ENCODE measurements at regions not wholly inside any gene's neighbourhood (a gene's known extent, or its start where the extent isn't known, plus 50 kb on each side); places are given as distances from the start of the nearest gene placed in this dataset.
"Not testable (repeated sequence)": the region's sequence is repeated elsewhere in the genome, so short reads cannot be mapped to it uniquely, and the experiment has no call there.

DNA sequence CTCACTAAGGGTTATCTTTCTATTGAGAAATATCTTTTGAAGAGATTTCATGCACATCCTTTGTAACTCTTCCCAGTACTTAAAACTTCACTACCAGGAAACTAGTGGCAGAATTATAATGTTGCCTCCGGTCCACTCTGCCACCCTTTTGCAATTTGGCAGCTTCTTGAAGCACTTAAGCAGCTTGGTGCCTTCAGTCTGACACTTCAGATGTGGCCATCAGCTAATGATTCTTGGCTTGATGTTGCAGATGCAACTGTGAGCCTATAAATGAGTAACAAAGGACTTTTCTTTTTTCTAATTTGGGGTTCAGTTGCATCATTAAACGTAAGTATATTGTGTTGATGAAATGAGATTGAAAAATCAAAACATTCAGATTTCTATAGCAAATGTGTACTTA is 187.5 kb upstream of the C21orf91 start:
- Histone ChIP-seq H3K4me3 (ENCODE audit: low read depth, low read length) (no peak overlapping the region), H3K4me1 (ENCODE audit: control insufficient read depth, insufficient read depth, low read length, poor library complexity, severe bottlenecking) (no peaks in the 10 kb centered on the region), H3K9me3 (ENCODE audit: control insufficient read depth in 2 of 2, low read length in 2 of 2) (no peaks in the 10 kb centered on the region), H3K36me3 (ENCODE audit: control insufficient read depth, insufficient read depth, low read length) (no peaks in the 10 kb centered on the region), H3K27ac (ENCODE audit: insufficient read depth, low read length, poor library complexity, severe bottlenecking) (no peak overlapping the region), H3K27me3 (ENCODE audit: control insufficient read depth, insufficient read depth, low read length) (no peaks in the 10 kb centered on the region)
- no peaks in the 10 kb centered on the region for H3K36me3 Mint-ChIP-seq
- H3K27me3 Mint-ChIP-seq, result peaks cover 7% of the 10 kb centered on the region
- H3K4me1 Mint-ChIP-seq, result no peaks in the 10 kb centered on the region
- no peak for DNase-seq
- no peak for ATAC-seq (ENCODE audit: low read depth in 2 of 2)
- no peak overlapping the region for H3K4me3 Mint-ChIP-seq
- peaks cover 0 to 2% (median 0%) of the 10 kb centered on the region in 7 donors for H3K9me3 Mint-ChIP-seq
- H3K27ac Mint-ChIP-seq, result no peak overlapping the region

DNA sequence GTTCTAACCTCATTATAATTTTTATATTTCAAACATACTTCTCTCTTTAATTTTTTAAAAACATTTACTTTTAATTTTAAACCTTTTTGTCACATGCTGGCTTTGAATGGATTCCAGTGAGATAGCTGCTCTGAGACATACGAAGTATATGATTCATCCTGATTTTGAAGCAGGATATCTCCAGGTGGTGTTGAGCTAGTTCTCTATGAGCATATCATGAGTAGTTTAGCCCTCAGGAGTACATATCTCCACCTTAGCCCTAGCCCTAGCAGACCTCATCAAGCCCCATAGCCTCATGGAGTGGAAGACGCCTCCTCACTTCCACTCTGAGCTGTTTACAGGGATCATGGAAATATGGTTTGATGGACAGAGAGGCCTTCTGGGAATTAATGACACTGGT is 183.2 kb upstream of the C21orf91 start:
- Histone ChIP-seq H3K4me1 (ENCODE audit: control insufficient read depth, insufficient read depth, low read length, poor library complexity, severe bottlenecking) (no peaks in the 10 kb centered on the region), H3K4me3 (ENCODE audit: low read depth, low read length) (no peak overlapping the region), H3K36me3 (ENCODE audit: control insufficient read depth, insufficient read depth, low read length) (no peaks in the 10 kb centered on the region), H3K27ac (ENCODE audit: insufficient read depth, low read length, poor library complexity, severe bottlenecking) (no peak overlapping the region), H3K27me3 (ENCODE audit: control insufficient read depth, insufficient read depth, low read length) (no peaks in the 10 kb centered on the region), H3K9me3 (ENCODE audit: control insufficient read depth in 2 of 2, low read length in 2 of 2) (no peaks in the 10 kb centered on the region)
- Mint-ChIP-seq H3K9me3 (peaks cover 0 to 6% (median 2%) of the 10 kb centered on the region in 7 donors), H3K4me3 (no peak overlapping the region), H3K36me3 (no peaks in the 10 kb centered on the region), H3K27ac (no peak overlapping the region), H3K4me1 (no peaks in the 10 kb centered on the region), H3K27me3 (peaks cover 4% of the 10 kb centered on the region)
- DNase-seq (no peak), ATAC-seq (ENCODE audit: low read depth in 2 of 2) (no peak)

DNA sequence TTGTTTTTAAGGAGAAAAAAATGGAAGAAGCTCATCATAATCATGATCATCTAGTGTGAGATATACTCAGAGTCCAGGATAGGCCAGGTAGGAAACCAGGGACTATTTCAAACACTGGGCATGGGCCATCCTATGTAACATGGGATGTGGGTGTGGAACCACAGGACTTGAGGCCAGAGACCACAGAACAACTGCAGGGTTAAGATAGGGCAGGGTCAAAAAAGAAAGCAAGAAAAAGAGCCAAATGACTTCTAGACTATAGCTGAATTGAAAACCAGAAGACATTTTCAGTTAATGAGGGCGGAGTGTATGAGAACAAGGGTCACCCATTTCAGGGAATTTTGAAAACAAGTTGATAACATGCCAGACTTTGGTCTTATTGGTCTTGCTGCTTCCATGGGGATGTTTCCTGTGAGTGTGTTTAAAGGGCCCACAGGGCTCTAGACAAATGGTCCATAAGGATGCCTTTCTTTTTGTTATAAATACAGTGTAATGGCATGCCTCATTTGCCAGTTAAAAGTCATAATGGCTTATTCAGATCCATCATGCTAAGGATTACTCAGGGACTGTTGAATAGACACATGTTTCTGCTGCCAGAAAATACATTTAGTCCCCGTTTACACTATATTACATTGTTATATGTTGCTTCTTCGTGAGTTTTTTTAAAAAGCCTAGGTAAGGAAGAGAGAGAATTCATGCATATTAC is 182.0 kb upstream of the C21orf91 start:
- Mint-ChIP-seq H3K9me3 (peaks cover 0 to 7% (median 2%) of the 10 kb centered on the region in 7 donors), H3K4me1 (no peaks in the 10 kb centered on the region), H3K4me3 (no peak overlapping the region), H3K36me3 (no peaks in the 10 kb centered on the region), H3K27me3 (peaks cover 4% of the 10 kb centered on the region), H3K27ac (no peak overlapping the region)
- H3K9me3 ChIP-seq (ENCODE audit: control insufficient read depth in 2 of 2, low read length in 2 of 2), result no peaks in the 10 kb centered on the region
- DNase-seq (no peak), ATAC-seq (ENCODE audit: low read depth in 2 of 2) (no peak)
- no peak overlapping the region for H3K27ac ChIP-seq (ENCODE audit: insufficient read depth, low read length, poor library complexity, severe bottlenecking)
- no peaks in the 10 kb centered on the region for H3K27me3 ChIP-seq (ENCODE audit: control insufficient read depth, insufficient read depth, low read length)
- H3K4me3 ChIP-seq (ENCODE audit: low read depth, low read length), result no peak overlapping the region
- H3K4me1 ChIP-seq (ENCODE audit: control insufficient read depth, insufficient read depth, low read length, poor library complexity, severe bottlenecking), result no peaks in the 10 kb centered on the region
- H3K36me3 ChIP-seq (ENCODE audit: control insufficient read depth, insufficient read depth, low read length), result no peaks in the 10 kb centered on the region

DNA sequence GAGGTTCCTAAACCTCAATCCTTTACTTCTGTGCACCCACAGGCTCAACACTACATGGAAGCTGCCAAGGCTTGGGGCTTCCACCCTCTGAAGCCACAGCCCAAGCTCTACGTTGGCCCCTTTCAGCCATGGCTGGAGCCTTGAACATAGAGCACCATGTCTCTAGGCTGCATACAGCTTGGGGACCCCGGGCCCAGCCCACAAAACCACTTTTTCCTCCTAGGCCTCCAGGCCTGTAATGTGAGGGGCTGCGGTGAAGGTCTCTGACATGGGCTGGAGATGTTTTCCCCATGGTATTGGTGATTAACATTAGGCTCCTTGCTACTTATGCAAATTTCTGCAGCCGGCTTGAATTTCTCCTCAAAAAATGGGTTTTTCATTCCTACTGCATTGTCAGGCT is 179.4 kb upstream of the C21orf91 start:
- peaks cover 0 to 14% (median 6%) of the 10 kb centered on the region in 7 donors for H3K9me3 Mint-ChIP-seq
- not testable (repeated sequence) for H3K4me3 Mint-ChIP-seq; H3K36me3 Mint-ChIP-seq; H3K4me3 ChIP-seq (ENCODE audit: low read depth, low read length); H3K27ac ChIP-seq (ENCODE audit: insufficient read depth, low read length, poor library complexity, severe bottlenecking); H3K4me1 Mint-ChIP-seq; H3K9me3 ChIP-seq (ENCODE audit: control insufficient read depth in 2 of 2, low read length in 2 of 2); H3K27ac Mint-ChIP-seq; H3K36me3 ChIP-seq (ENCODE audit: control insufficient read depth, insufficient read depth, low read length); ATAC-seq (ENCODE audit: low read depth in 2 of 2); H3K4me1 ChIP-seq (ENCODE audit: control insufficient read depth, insufficient read depth, low read length, poor library complexity, severe bottlenecking); H3K27me3 ChIP-seq (ENCODE audit: control insufficient read depth, insufficient read depth, low read length); H3K27me3 Mint-ChIP-seq; DNase-seq

DNA sequence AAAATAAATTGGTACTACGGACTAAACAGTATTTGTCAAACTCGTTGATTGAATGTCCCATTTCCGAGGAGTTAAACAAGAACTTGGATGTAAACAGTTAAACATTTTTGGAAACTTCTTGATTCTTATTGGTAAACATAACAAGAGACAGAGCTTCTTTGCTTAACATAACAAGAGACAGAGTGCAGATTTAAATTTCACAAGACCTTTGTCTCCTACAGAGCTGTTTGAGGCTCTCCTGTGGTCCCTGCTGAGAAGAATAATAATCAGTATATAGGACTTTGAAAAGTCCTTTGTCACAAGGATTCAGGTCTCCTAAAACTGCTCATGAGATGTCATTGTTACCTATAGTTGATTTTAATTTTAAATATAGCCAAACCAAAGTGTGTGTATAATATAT is 170.6 kb upstream of the C21orf91 start:
- no peak overlapping the region for H3K27ac ChIP-seq (ENCODE audit: insufficient read depth, low read length, poor library complexity, severe bottlenecking)
- H3K4me3 Mint-ChIP-seq, result no peak overlapping the region
- no peak overlapping the region for H3K4me3 ChIP-seq (ENCODE audit: low read depth, low read length)
- H3K4me1 ChIP-seq (ENCODE audit: control insufficient read depth, insufficient read depth, low read length, poor library complexity, severe bottlenecking), result no peaks in the 10 kb centered on the region
- no peaks in the 10 kb centered on the region for H3K4me1 Mint-ChIP-seq
- H3K27ac Mint-ChIP-seq, result no peak overlapping the region
- peaks cover 0 to 5% of the 10 kb centered on the region in 2 experiments for H3K9me3 ChIP-seq (ENCODE audit: control insufficient read depth in 2 of 2, low read length in 2 of 2)
- DNase-seq, result no peak
- H3K27me3 ChIP-seq (ENCODE audit: control insufficient read depth, insufficient read depth, low read length), result no peaks in the 10 kb centered on the region
- ATAC-seq (ENCODE audit: low read depth in 2 of 2), result no peak
- H3K36me3 ChIP-seq (ENCODE audit: control insufficient read depth, insufficient read depth, low read length), result no peaks in the 10 kb centered on the region
- peaks cover 0 to 24% (median 8%) of the 10 kb centered on the region in 7 donors for H3K9me3 Mint-ChIP-seq
- H3K27me3 Mint-ChIP-seq, result no peaks in the 10 kb centered on the region
- peaks cover 3% of the 10 kb centered on the region for H3K36me3 Mint-ChIP-seq

DNA sequence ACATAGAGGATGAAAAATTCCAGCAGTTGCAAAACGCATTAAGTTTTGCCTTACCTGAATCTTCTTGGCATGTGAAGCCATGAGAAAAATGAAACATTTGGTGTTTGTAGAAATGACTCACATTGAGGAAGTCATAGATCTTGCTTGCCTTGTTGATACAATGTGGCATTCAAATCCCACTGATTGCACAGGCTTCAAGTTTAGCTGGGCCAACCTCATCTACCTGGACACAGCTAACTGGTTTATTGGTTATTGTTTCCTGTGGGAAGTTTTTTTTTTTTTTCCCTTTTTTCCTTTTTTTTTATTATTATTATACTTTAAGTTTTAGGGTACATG is 168.9 kb upstream of the C21orf91 start:
- H3K4me1 Mint-ChIP-seq, result no peaks in the 10 kb centered on the region
- H3K27me3 Mint-ChIP-seq, result no peaks in the 10 kb centered on the region
- no peak for ATAC-seq (ENCODE audit: low read depth in 2 of 2)
- H3K36me3 Mint-ChIP-seq, result no peaks in the 10 kb centered on the region
- H3K4me3 ChIP-seq (ENCODE audit: low read depth, low read length), result no peak overlapping the region
- H3K9me3 Mint-ChIP-seq, result peaks cover 0 to 12% (median 2%) of the 10 kb centered on the region in 7 donors
- no peak overlapping the region for H3K27ac Mint-ChIP-seq
- no peaks in the 10 kb centered on the region for H3K36me3 ChIP-seq (ENCODE audit: control insufficient read depth, insufficient read depth, low read length)
- no peaks in the 10 kb centered on the region for H3K27me3 ChIP-seq (ENCODE audit: control insufficient read depth, insufficient read depth, low read length)
- H3K9me3 ChIP-seq (ENCODE audit: control insufficient read depth in 2 of 2, low read length in 2 of 2), result no peaks in the 10 kb centered on the region
- H3K27ac ChIP-seq (ENCODE audit: insufficient read depth, low read length, poor library complexity, severe bottlenecking), result no peak overlapping the region
- H3K4me3 Mint-ChIP-seq, result no peak overlapping the region
- no peak for DNase-seq
- no peaks in the 10 kb centered on the region for H3K4me1 ChIP-seq (ENCODE audit: control insufficient read depth, insufficient read depth, low read length, poor library complexity, severe bottlenecking)

DNA sequence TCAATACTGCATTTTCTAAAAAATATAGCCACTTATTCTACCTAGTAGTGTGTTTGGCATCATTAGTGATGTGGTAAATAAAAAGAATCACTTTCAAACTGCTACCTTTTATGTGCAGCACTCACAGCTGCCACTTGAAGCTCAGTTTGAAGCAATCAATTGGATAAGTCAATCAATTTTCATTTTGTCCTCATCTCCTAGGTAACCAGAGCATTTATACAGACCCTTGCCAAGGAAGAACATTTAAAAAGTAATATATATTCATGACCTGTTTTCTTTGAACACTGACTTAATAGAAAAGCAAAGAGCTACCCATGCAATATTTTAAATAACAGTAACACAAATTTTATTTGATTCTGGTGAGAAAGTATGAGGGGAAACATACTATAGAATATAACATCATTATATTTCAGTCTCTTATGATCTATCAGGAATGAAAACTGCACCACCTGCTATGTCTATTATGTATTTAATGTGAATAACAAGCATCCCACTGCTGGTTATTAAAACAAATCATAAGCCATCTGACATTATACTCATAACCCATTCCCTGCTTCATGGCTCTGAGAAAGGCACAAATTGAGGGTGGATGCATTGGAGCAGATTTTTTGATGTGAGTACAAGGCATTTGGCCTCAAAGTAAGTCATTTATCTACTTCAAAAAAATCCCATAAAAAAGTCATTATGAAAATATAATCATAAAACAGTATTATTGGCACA is 168.4 kb upstream of the C21orf91 start:
- H3K9me3 Mint-ChIP-seq, result peaks cover 0 to 9% (median 2%) of the 10 kb centered on the region in 7 donors
- no peak for ATAC-seq (ENCODE audit: low read depth in 2 of 2)

More for the DNA sequence above, 168.4 kb upstream of the C21orf91 start:
- Mint-ChIP-seq H3K4me3 (no peak overlapping the region), H3K4me1 (no peaks in the 10 kb centered on the region), H3K27me3 (no peaks in the 10 kb centered on the region), H3K27ac (no peak overlapping the region), H3K36me3 (no peaks in the 10 kb centered on the region)
- Histone ChIP-seq H3K4me1 (ENCODE audit: control insufficient read depth, insufficient read depth, low read length, poor library complexity, severe bottlenecking) (no peaks in the 10 kb centered on the region), H3K27ac (ENCODE audit: insufficient read depth, low read length, poor library complexity, severe bottlenecking) (no peak overlapping the region), H3K36me3 (ENCODE audit: control insufficient read depth, insufficient read depth, low read length) (no peaks in the 10 kb centered on the region), H3K9me3 (ENCODE audit: control insufficient read depth in 2 of 2, low read length in 2 of 2) (no peaks in the 10 kb centered on the region), H3K4me3 (ENCODE audit: low read depth, low read length) (no peak overlapping the region), H3K27me3 (ENCODE audit: control insufficient read depth, insufficient read depth, low read length) (no peaks in the 10 kb centered on the region)
- no peak for DNase-seq

Data from CD4-positive, CD25-positive, alpha-beta regulatory T cell (primary cell).